Retinal pigment epithelial cell (primary cell): ENCODE measurements at regions not wholly inside any gene's neighbourhood (a gene's known extent, or its start where the extent isn't known, plus 50 kb on each side); places are given as distances from the start of the nearest gene placed in this dataset.

Experiments used
- DNase-seq: peaks from one replicate; pipeline ENCODE4 v3.0.0-alpha.2; 2010; ENCODE audit warnings: low read depth
- H3K4me3 ChIP-seq: 2 replicates; pipeline ENCODE4 v1.5.1; 2011; ENCODE audit warnings: mild to moderate bottlenecking, low read length, control low read depth, moderate library complexity
- TF ChIP-seq, protein P1 (sequence below): conservative IDR thresholded peaks from 2 replicates; pipeline ENCODE4 v1.5.1; 2011; ENCODE audit warnings: low read depth, low read length, control low read depth, inconsistent platforms

- TF ChIP-seq, protein P1, sequence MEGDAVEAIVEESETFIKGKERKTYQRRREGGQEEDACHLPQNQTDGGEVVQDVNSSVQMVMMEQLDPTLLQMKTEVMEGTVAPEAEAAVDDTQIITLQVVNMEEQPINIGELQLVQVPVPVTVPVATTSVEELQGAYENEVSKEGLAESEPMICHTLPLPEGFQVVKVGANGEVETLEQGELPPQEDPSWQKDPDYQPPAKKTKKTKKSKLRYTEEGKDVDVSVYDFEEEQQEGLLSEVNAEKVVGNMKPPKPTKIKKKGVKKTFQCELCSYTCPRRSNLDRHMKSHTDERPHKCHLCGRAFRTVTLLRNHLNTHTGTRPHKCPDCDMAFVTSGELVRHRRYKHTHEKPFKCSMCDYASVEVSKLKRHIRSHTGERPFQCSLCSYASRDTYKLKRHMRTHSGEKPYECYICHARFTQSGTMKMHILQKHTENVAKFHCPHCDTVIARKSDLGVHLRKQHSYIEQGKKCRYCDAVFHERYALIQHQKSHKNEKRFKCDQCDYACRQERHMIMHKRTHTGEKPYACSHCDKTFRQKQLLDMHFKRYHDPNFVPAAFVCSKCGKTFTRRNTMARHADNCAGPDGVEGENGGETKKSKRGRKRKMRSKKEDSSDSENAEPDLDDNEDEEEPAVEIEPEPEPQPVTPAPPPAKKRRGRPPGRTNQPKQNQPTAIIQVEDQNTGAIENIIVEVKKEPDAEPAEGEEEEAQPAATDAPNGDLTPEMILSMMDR, result no peak
- no peak for DNase-seq
- no peak overlapping the region for H3K4me3 ChIP-seq
Measured at GRCh38 chr14:49487238-49487637, 98.9 kb downstream of the RPS29 start.

- no peak overlapping the region for H3K4me3 ChIP-seq
- TF ChIP-seq, protein P1, result no peak
- DNase-seq, result no peak
Measured at GRCh38 chr14:49485290-49485689, 100.9 kb downstream of the RPS29 start.

GRCh38 chr14:49484180-49484579, 102.0 kb downstream of the RPS29 start:
- no peak for DNase-seq
- H3K4me3 ChIP-seq, result no peak overlapping the region
- TF ChIP-seq, protein P1, result no peak

DNA sequence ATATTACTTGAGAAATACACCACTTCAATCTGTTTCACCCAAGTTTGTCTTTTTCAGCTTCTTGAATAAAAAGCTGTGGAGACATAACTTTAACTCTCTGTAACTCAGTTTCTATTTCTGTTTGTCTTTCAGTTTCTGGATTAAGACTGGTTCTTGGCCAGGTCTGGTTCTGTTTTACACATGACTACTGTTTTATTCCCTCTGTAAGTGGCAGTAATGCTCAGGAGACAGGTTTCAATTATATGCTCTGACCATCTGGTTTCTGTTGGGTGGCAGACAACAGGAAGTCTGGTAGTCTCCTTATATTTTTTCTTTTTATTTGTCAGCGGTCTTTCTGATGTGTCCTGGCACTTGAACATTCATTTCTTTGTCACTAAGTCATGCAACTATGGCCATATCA, 102.9 kb downstream of the RPS29 start:
- no peak for DNase-seq
- TF ChIP-seq, protein P1, result no peak
- H3K4me3 ChIP-seq, result no peak overlapping the region

DNA sequence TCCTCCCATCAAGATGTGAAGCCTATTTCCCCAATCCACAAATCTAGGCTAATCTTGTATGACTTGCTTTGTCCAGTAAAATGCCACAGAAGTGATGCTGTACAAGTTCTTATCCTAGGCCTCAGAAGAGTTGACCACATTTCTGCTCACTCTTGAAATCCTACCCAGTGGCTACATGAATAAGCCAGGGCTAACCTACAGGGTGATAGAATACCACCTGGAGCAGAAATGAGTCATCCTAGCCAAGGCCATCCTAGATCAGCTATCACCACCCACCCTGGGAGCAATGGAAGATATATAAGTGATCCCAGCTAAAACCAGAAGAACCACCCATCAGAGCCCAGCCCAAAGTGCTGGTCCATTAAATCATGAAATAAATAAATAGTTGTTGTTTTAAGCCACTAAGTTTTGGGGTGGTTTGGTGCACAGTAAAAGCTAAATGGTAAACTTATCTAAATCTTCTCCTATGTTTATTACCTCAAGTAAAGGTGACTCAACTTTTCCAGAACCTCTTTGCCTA, 105.1 kb downstream of the RPS29 start:
- no peak for DNase-seq
- TF ChIP-seq, protein P1, result no peak

GRCh38 chr14:49480053-49480760, 106.0 kb downstream of the RPS29 start:
- no peak overlapping the region for H3K4me3 ChIP-seq
- TF ChIP-seq, protein P1, result no peak
- DNase-seq, result no peak

More for the DNA sequence above, 105.1 kb downstream of the RPS29 start:
- H3K4me3 ChIP-seq, result no peak overlapping the region

DNA sequence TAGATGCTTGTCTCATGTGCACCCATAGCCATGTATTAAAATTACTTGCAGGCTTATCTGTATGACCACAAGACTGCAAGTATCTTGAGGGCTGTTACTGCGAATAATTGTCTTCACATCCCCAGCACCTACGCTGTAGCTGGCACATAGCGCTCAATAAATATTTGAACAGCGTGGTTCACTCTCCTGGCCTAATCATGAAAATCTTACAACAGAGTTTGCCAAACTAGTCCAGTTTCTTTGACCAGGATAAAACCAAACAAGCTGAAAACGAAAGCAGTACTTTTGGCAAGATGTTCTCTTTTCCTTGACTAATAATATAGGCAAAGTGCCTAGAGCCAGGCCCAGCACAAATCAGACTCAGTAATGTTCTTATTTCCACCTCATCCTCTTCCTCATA, 106.7 kb downstream of the RPS29 start:
- TF ChIP-seq, protein P1, result no peak
- no peak overlapping the region for H3K4me3 ChIP-seq
- no peak for DNase-seq
